Tongue (tissue), 1 donor: ENCODE measurements at regions not wholly inside any gene's neighbourhood (a gene's known extent, or its start where the extent isn't known, plus 50 kb on each side); places are given as distances from the start of the nearest gene placed in this dataset.

Experiments used
- DNase-seq: peaks from one replicate; pipeline ENCODE4 v3.0.0-alpha.2; 2015

GRCh38 chr10:78394047-78394446, 360.4 kb downstream of the RPS24 start:
- DNase-seq = no peak

GRCh38 chr10:78395162-78395561, 361.5 kb downstream of the RPS24 start:
- no peak for DNase-seq

- DNase-seq = no peak
Observed at GRCh38 chr10:78396754-78397153, 363.1 kb downstream of the RPS24 start.

- DNase-seq = no peak
Observed at GRCh38 chr10:78397786-78398185, 364.1 kb downstream of the RPS24 start.

- DNase-seq = no peak
Observed at GRCh38 chr10:78398382-78398781, 364.7 kb downstream of the RPS24 start.

- peak; percentile 89 for DNase-seq
Observed at GRCh38 chr10:78401624-78402367, 368.1 kb downstream of the RPS24 start.

- DNase-seq = no peak
Observed at GRCh38 chr10:78402591-78402990, 368.9 kb downstream of the RPS24 start.

- DNase-seq = peak; percentile 83
Observed at GRCh38 chr10:78403781-78404180, 370.1 kb downstream of the RPS24 start.

- DNase-seq = no peak
Observed at GRCh38 chr10:78404296-78404695, 370.6 kb downstream of the RPS24 start.

GRCh38 chr10:78405231-78405630, 371.6 kb downstream of the RPS24 start:
- DNase-seq = no peak

GRCh38 chr10:78405736-78406135, 372.1 kb downstream of the RPS24 start:
- DNase-seq = peak; percentile 71

- no peak for DNase-seq
Observed at GRCh38 chr10:78406648-78407008, 373.0 kb downstream of the RPS24 start.

GRCh38 chr10:78407009-78407711, 373.5 kb downstream of the RPS24 start:
- DNase-seq = peak; percentile 95

GRCh38 chr10:78407966-78408365, 374.3 kb downstream of the RPS24 start:
- no peak for DNase-seq

- DNase-seq = peak; percentile 92
Observed at GRCh38 chr10:78408671-78409472, 375.2 kb downstream of the RPS24 start.

GRCh38 chr10:78410046-78410965, 376.6 kb downstream of the RPS24 start:
- no peak for DNase-seq

GRCh38 chr10:78411716-78412115, 378.1 kb downstream of the RPS24 start:
- no peak for DNase-seq

- DNase-seq = no peak
Observed at GRCh38 chr10:78412605-78413004, 378.9 kb downstream of the RPS24 start.

- DNase-seq = no peak
Observed at GRCh38 chr10:78413076-78414055, 379.7 kb downstream of the RPS24 start.

- no peak for DNase-seq
Observed at GRCh38 chr10:78414380-78414779, 380.7 kb downstream of the RPS24 start.

GRCh38 chr10:78415111-78415510, 381.4 kb downstream of the RPS24 start:
- no peak for DNase-seq
